Nephron progenitor cell (in vitro differentiated cells): ENCODE measurements at regions not wholly inside any gene's neighbourhood (a gene's known extent, or its start where the extent isn't known, plus 50 kb on each side); places are given as distances from the start of the nearest gene placed in this dataset.

Experiments used
- DNase-seq: peaks from one replicate; pipeline ENCODE4 v3.0.0; 2021
- H3K27ac Mint-ChIP-seq: 2 replicates; pipeline ENCODE4 v1.8.0; 2021; ENCODE audit warnings: mild to moderate bottlenecking, moderate library complexity, mixed read lengths
- H3K27me3 Mint-ChIP-seq: 2 replicates; pipeline ENCODE4 v1.8.0; 2021; ENCODE audit warnings: mild to moderate bottlenecking, low read depth, mixed read lengths; ENCODE audit not compliant: poor library complexity
- H3K36me3 Mint-ChIP-seq: 2 replicates; pipeline ENCODE4 v1.8.0; 2021; ENCODE audit warnings: low read depth, mixed read lengths
- H3K4me1 Mint-ChIP-seq: 2 replicates; pipeline ENCODE4 v1.8.0; 2021; ENCODE audit warnings: mixed read lengths
- H3K4me3 Mint-ChIP-seq: 2 replicates; pipeline ENCODE4 v1.8.0; 2021; ENCODE audit warnings: mild to moderate bottlenecking, moderate library complexity, mixed read lengths
- H3K9me3 Mint-ChIP-seq: 2 replicates; pipeline ENCODE4 v1.8.0; 2021; ENCODE audit warnings: mild to moderate bottlenecking, moderate library complexity, mixed read lengths
- CTCF ChIP-seq: fragments of 200-600 bp; sonication (generic); IDR thresholded peaks from 2 replicates; pipeline ENCODE4 v1.5.0; 2021; ENCODE audit warnings: antibody characterized with exemption

DNA sequence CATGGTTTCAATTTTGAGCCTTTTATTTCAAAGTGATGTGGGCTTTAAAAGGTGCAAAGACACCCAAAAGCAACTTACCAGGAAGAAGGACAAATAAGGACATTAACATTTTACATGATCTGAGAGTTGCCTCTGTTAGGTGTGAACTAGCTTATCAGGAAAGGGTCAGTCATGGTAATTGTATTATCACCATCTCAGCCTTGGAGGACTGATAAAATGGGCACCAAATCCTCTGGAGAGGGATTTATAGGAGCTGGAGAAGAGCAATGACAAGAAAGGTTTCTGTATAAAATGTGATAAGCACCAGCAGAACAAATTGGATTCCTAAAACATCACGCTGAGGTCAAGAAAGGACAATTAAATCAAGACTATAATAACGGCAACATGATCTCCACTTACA, 217.7 kb upstream of the PRICKLE1 start:
- no peak overlapping the region for H3K4me3 Mint-ChIP-seq
- no peak for TF ChIP-seq CTCF
- H3K9me3 Mint-ChIP-seq, result no peaks in the 10 kb centered on the region
- DNase-seq, result no peak
- H3K36me3 Mint-ChIP-seq, result no peaks in the 10 kb centered on the region
- H3K4me1 Mint-ChIP-seq, result peaks cover 25% of the 10 kb centered on the region
- H3K27ac Mint-ChIP-seq, result no peak overlapping the region
- H3K27me3 Mint-ChIP-seq, result peaks cover 4% of the 10 kb centered on the region

DNA sequence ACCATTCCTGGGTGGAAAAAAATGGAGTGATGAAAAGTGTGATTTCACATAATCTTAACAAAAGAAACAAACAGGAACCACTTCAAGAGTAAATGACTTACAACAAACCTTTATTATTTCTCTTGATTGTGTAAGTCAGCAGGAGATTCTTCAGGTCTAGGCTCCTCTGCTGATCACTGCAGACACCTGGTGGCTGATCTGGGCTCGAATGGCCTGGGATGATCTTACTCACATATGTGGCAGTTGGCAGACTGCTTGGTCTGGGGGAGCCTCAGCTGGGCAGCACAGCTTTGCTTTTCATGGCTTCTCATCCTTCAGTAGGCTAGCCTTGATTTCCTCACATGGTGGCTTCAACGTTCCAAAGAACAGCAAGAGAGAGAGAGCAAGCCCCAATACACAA, 215.4 kb upstream of the PRICKLE1 start:
- Mint-ChIP-seq H3K36me3 (no peaks in the 10 kb centered on the region), H3K27me3 (no peaks in the 10 kb centered on the region), H3K27ac (no peak overlapping the region), H3K4me3 (no peak overlapping the region), H3K9me3 (no peaks in the 10 kb centered on the region), H3K4me1 (peaks cover 23% of the 10 kb centered on the region)
- TF ChIP-seq CTCF, result no peak
- no peak for DNase-seq

GRCh38 chr12:42802785-42803189, 213.2 kb upstream of the PRICKLE1 start:
- Mint-ChIP-seq H3K9me3 (no peaks in the 10 kb centered on the region), H3K27ac (no peak overlapping the region), H3K36me3 (no peaks in the 10 kb centered on the region), H3K4me3 (no peak overlapping the region), H3K4me1 (peaks cover 30% of the 10 kb centered on the region), H3K27me3 (no peaks in the 10 kb centered on the region)
- DNase-seq, result no peak
- TF ChIP-seq CTCF, result no peak

GRCh38 chr12:42801271-42801670, 211.7 kb upstream of the PRICKLE1 start:
- peaks cover 30% of the 10 kb centered on the region for H3K4me1 Mint-ChIP-seq
- no peaks in the 10 kb centered on the region for H3K36me3 Mint-ChIP-seq
- no peaks in the 10 kb centered on the region for H3K27me3 Mint-ChIP-seq
- no peak overlapping the region for H3K4me3 Mint-ChIP-seq
- TF ChIP-seq CTCF, result no peak
- DNase-seq, result no peak
- H3K9me3 Mint-ChIP-seq, result peaks cover 4% of the 10 kb centered on the region
- H3K27ac Mint-ChIP-seq, result no peak overlapping the region

DNA sequence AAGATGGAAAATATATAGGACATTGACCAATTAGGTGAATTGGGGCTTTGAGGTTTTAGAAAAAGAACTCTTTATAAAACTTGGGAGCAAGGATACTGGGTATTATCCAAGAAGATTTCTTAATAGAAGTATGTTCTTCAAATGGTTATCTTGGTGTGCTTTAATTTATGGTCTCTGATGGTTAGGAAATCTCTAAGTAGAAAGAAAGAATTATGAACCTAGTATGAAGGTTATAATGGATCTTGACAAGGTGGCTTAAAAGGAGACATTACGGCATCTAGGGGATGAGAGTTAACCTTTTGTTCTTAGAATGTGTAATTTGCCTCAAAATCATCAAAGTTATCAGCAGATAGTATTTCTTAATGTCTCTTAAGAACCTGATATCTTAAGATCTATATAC, 210.4 kb upstream of the PRICKLE1 start:
- H3K4me3 Mint-ChIP-seq, result no peak overlapping the region
- no peaks in the 10 kb centered on the region for H3K36me3 Mint-ChIP-seq
- peaks cover 30% of the 10 kb centered on the region for H3K4me1 Mint-ChIP-seq
- DNase-seq, result no peak
- no peaks in the 10 kb centered on the region for H3K27me3 Mint-ChIP-seq
- H3K27ac Mint-ChIP-seq, result no peak overlapping the region
- TF ChIP-seq CTCF, result no peak
- H3K9me3 Mint-ChIP-seq, result peaks cover 7% of the 10 kb centered on the region

- peaks cover 7% of the 10 kb centered on the region for H3K9me3 Mint-ChIP-seq
- no peaks in the 10 kb centered on the region for H3K36me3 Mint-ChIP-seq
- DNase-seq, result no peak
- TF ChIP-seq CTCF, result no peak
- H3K27ac Mint-ChIP-seq, result no peak overlapping the region
- no peaks in the 10 kb centered on the region for H3K27me3 Mint-ChIP-seq
- H3K4me1 Mint-ChIP-seq, result peaks cover 30% of the 10 kb centered on the region
- H3K4me3 Mint-ChIP-seq, result no peak overlapping the region
Observed at GRCh38 chr12:42798811-42799438, 209.4 kb upstream of the PRICKLE1 start.
